Upper lobe of left lung (tissue), 4 donors: ENCODE measurements at regions not wholly inside any gene's neighbourhood (a gene's known extent, or its start where the extent isn't known, plus 50 kb on each side); places are given as distances from the start of the nearest gene placed in this dataset.

Experiments
- CTCF ChIP-seq, 6 experiments: fragments of 450-650 bp in 4 of 6; fragments of 200-600 bp in 2 of 6; sonication (generic) in 2 of 6; IDR thresholded peaks; one replicate each; pipeline ENCODE4 v1.5.1; 2016 to 2019; ENCODE audit warnings: antibody characterized with exemption in 6 of 6
- POLR2A ChIP-seq, 4 donors: fragments of 450-650 bp; IDR thresholded peaks; one replicate each; pipeline ENCODE4 v1.5.1; 2016 to 2017; ENCODE audit warnings: antibody characterized with exemption in 4 of 4, mild to moderate bottlenecking in 2 of 4
- POLR2AphosphoS5 ChIP-seq, 2 donors: sonication (generic); formaldehyde crosslinking; IDR thresholded peaks; one replicate each; pipeline ENCODE4 v1.5.1; 2017; ENCODE audit warnings: antibody characterized with exemption in 2 of 2

- TF ChIP-seq CTCF (IDR thresholded peaks at IDR 0.05) = no peak
- TF ChIP-seq POLR2A (IDR thresholded peaks at IDR 0.05) = no peak
- TF ChIP-seq POLR2AphosphoS5 (IDR thresholded peaks at IDR 0.05) = no peak
These were observed 838.1 kb upstream of the AGA start for GRCh38 chr4:178280362-178280761.
